GM12878 (cell line): ENCODE measurements at regions not wholly inside any gene's neighbourhood (a gene's known extent, or its start where the extent isn't known, plus 50 kb on each side); places are given as distances from the start of the nearest gene placed in this dataset.

ENCODE experiments used
- ATAC-seq: fragments of 200-7000 bp; cut with Tn5 transposase; 3 replicates; pipeline ENCODE4 v1.9.1; 2020; ENCODE audit warnings: mild to moderate bottlenecking, moderate library complexity
- BruUV-seq: library from RNA; stranded (reverse); fragments of 400-500 nt; replicated peaks from 2 replicates; lab custom pipeline; 2021; lab: Mats Ljungman, UMichigan
- CTCF ChIA-PET: fragments of 300-600 bp; sonication (Branson Sonifier 250); formaldehyde crosslinking; extraction: SDS; loops from one replicate; lab custom pipeline; 2021; ENCODE audit warnings: inconsistent platforms; lab: Yijun Ruan, JAX
- POLR2A ChIA-PET: fragments of 350-600 bp; formaldehyde crosslinking; extraction: SDS; loops from one replicate; lab custom pipeline; 2021; ENCODE audit warnings: inconsistent platforms; lab: Charles Lee
- RAD21 ChIA-PET: fragments of 300-600 bp; sonication (Branson Sonifier 250); formaldehyde crosslinking; loops from one replicate; lab custom pipeline; 2023; ENCODE audit warnings: antibody characterized with exemption; ENCODE audit not compliant: unreplicated experiment; lab: Charles Lee
- SMC1A ChIA-PET: fragments of 300-600 bp; sonication (Branson Sonifier 250); formaldehyde crosslinking; loops from one replicate; lab custom pipeline; 2023; ENCODE audit not compliant: unreplicated experiment, uncharacterized antibody; lab: Charles Lee
- DNase-seq: peaks from one replicate; pipeline ENCODE4 v3.0.0-alpha.2; 2011; ENCODE audit warnings: low read depth, low spot score
- FAIRE-seq: peaks from 3 replicates; lab custom pipeline; 2011; peaks lifted over from hg19 to GRCh38; lab: Jason Lieb, UNC
- H2AFZ ChIP-seq: 2 replicates; pipeline ENCODE4 v1.6.0; 2011; ENCODE audit warnings: low read depth, low read length, control low read depth; ENCODE audit not compliant: control insufficient read depth
- H3K27ac ChIP-seq: 2 replicates; pipeline ENCODE4 v1.5.1; 2011; ENCODE audit warnings: control low read depth; ENCODE audit not compliant: control insufficient read depth, insufficient read depth
- H3K27me3 ChIP-seq, 2 experiments: replicated peaks in 1 of 2; 2 replicates each; pipeline versions ENCODE4 v1.6.0 to v1.6.1; 2011; ENCODE audit warnings: low read length in 1 of 2; ENCODE audit not compliant: control insufficient read depth in 2 of 2, insufficient read depth in 2 of 2
- H3K36me3 ChIP-seq, 2 experiments: 2 replicates each; pipeline ENCODE4 v1.5.1; 2011; ENCODE audit warnings: low read length in 1 of 2; ENCODE audit not compliant: control insufficient read depth in 2 of 2, insufficient read depth in 2 of 2
- H3K4me1 ChIP-seq: 2 replicates; pipeline ENCODE4 v1.6.1; 2011; ENCODE audit warnings: mild to moderate bottlenecking, low read length, moderate library complexity, mixed read lengths; ENCODE audit not compliant: control insufficient read depth, insufficient read depth
- H3K4me2 ChIP-seq: 2 replicates; pipeline ENCODE4 v1.6.0; 2011; ENCODE audit warnings: control low read depth; ENCODE audit not compliant: control insufficient read depth, insufficient read depth
- H3K4me3 ChIP-seq: fragments of 200-600 bp; sonication (generic); 2 replicates; pipeline ENCODE4 v1.5.1; 2016
- H3K79me2 ChIP-seq: 2 replicates; pipeline ENCODE4 v1.6.0; 2011; ENCODE audit warnings: low read length; ENCODE audit not compliant: control insufficient read depth, insufficient read depth
- H3K9ac ChIP-seq: 2 replicates; pipeline ENCODE4 v1.8.0; 2011; ENCODE audit warnings: low read length, control low read depth, mixed read lengths; ENCODE audit not compliant: control insufficient read depth, insufficient read depth
- H3K9me3 ChIP-seq: replicated peaks from 3 replicates; pipeline ENCODE4 v1.5.1; 2011; ENCODE audit warnings: mild to moderate bottlenecking, low read length; ENCODE audit not compliant: control insufficient read depth, insufficient read depth
- H4K20me1 ChIP-seq: 2 replicates; pipeline ENCODE4 v1.6.0; 2011; ENCODE audit not compliant: control insufficient read depth, insufficient read depth
- CEBPB ChIP-seq, 2 experiments: fragments of 150-350 bp in 1 of 2; IDR thresholded peaks; 2 replicates each; pipeline ENCODE4 v1.6.1; 2012 to 2014; ENCODE audit warnings: low read depth in 2 of 2, low read length in 2 of 2, borderline replicate concordance in 1 of 2, inconsistent platforms in 1 of 2
- FOXM1 ChIP-seq: IDR thresholded peaks from 2 replicates; pipeline ENCODE4 v1.6.1; 2012; ENCODE audit warnings: low read depth, mild to moderate bottlenecking, inconsistent platforms, low read length, moderate library complexity
- MEF2B ChIP-seq: fragments of 450-650 bp; IDR thresholded peaks from 2 replicates; pipeline ENCODE4 v1.6.1; 2018; ENCODE audit warnings: mild to moderate bottlenecking, moderate library complexity; ENCODE audit not compliant: partially characterized antibody, poor library complexity, severe bottlenecking
- MLLT1 ChIP-seq: fragments of 450-650 bp; IDR thresholded peaks from 2 replicates; pipeline ENCODE4 v1.6.1; 2016; ENCODE audit warnings: mild to moderate bottlenecking
- MTA2 ChIP-seq: fragments of 450-650 bp; IDR thresholded peaks from 2 replicates; pipeline ENCODE4 v1.6.1; 2016; ENCODE audit warnings: low read depth, mild to moderate bottlenecking, moderate library complexity
- MTA3 ChIP-seq: IDR thresholded peaks from 2 replicates; pipeline ENCODE4 v1.6.1; 2012; ENCODE audit warnings: low read length, inconsistent platforms, borderline replicate concordance
- NRF1 ChIP-seq: conservative IDR thresholded peaks from 2 replicates; pipeline ENCODE4 v1.6.1; 2011; ENCODE audit warnings: mild to moderate bottlenecking, low read depth, low read length, improper control_type of control experiment
- REST ChIP-seq: IDR thresholded peaks from 2 replicates; pipeline ENCODE4 v1.6.1; 2012; ENCODE audit warnings: mild to moderate bottlenecking, low read depth, low read length
- RFX5 ChIP-seq: IDR thresholded peaks from 2 replicates; pipeline ENCODE4 v1.6.1; 2011; ENCODE audit warnings: low read depth, low read length, improper control_type of control experiment
- USF1 ChIP-seq: IDR thresholded peaks from 2 replicates; pipeline ENCODE4 v1.6.1; 2011; ENCODE audit warnings: borderline replicate concordance, low read depth, mild to moderate bottlenecking, moderate library complexity, mixed read lengths, low read length; ENCODE audit not compliant: insufficient read depth; ENCODE audit errors: extremely low read length
- ZNF207 ChIP-seq: fragments of 450-650 bp; IDR thresholded peaks from 2 replicates; pipeline ENCODE4 v1.6.1; 2014; ENCODE audit warnings: antibody characterized with exemption, mild to moderate bottlenecking, borderline replicate concordance
- ZSCAN29 ChIP-seq: fragments of 450-650 bp; IDR thresholded peaks from 2 replicates; pipeline ENCODE4 v1.6.1; 2017; ENCODE audit warnings: mild to moderate bottlenecking, moderate library complexity
- WGBS: methylation state at CpG from one replicate; pipeline ENCODE4 v1.1.6; 2016; ENCODE audit warnings: low lambda C conversion rate; ENCODE audit not compliant: insufficient replicate concordance, insufficient coverage; ENCODE audit errors: missing lambda C conversion rate; 5-methylcytosine and 5-hydroxymethylcytosine counted together
- in situ Hi-C: fragments of 300-500 bp; cut with MboI; formaldehyde crosslinking; loops from 9 replicates; pipeline ENCODE4 v1.14.3; 2018; ENCODE audit warnings: mixed read lengths
- intact Hi-C: fragments of 100-400 bp; cut with micrococcal nuclease; formaldehyde crosslinking; loops from one replicate; pipeline ENCODE4 v1.14.2; 2022; ENCODE audit not compliant: unreplicated experiment

GRCh38 chr21:41673071-41673470, 93.8 kb downstream of the RIPK4 start:
- TF ChIP-seq ZSCAN29 (no peak), MTA2 (no peak), NRF1 (no peak), USF1 (no peak), MLLT1 (no peak), MTA3 (no peak), MEF2B (no peak), CEBPB (IDR thresholded peaks at IDR 0.05; ENCODE audit: borderline replicate concordance in 1 of 2, low read depth in 2 of 2, low read length in 2 of 2) (no peak), REST (no peak), RFX5 (no peak), FOXM1 (no peak), ZNF207 (no peak)
- ChIA-PET POLR2A (no interaction called here), SMC1A (no interaction called here), CTCF (interaction anchor here (1.9 to 2.7 kb wide), 2 partner anchors 57 to 61 kb away, joined by 7 to 11 read pairs; no protein-coding TSS in a partner anchor), RAD21 (interaction anchor here (1.0 kb wide), 1 partner anchor 56 kb away, joined by 3 read pairs; no protein-coding TSS in a partner anchor)
- Histone ChIP-seq H3K9ac (no peak overlapping the region), H4K20me1 (no peaks in the 10 kb centered on the region), H3K4me3 (no peak overlapping the region), H3K79me2 (no peaks in the 10 kb centered on the region), H3K27me3 (no peaks in the 10 kb centered on the region; a peak in 2 of 4 replicates), H2AFZ (no peak overlapping the region), H3K4me2 (no peak overlapping the region), H3K36me3 (no peaks in the 10 kb centered on the region), H3K9me3 (no peaks in the 10 kb centered on the region), H3K27ac (no peak overlapping the region), H3K4me1 (no peaks in the 10 kb centered on the region)
- WGBS, result 39% methylated on average over 18 of the region's 18 CpGs
- ATAC-seq, result no peak
- BruUV-seq, result no TSS peak
- intact Hi-C loops (no loop called here), in situ Hi-C loops (no loop called here)
- no peak for FAIRE-seq
- no peak for DNase-seq
